DOHH2 (cell line): ENCODE measurements at regions not wholly inside any gene's neighbourhood (a gene's known extent, or its start where the extent isn't known, plus 50 kb on each side); places are given as distances from the start of the nearest gene placed in this dataset.

Source experiments
- H3F3A ChIP-seq: fragments of 200-600 bp; sonication (generic), shearing (Covaris generic); 2 replicates; pipeline ENCODE4 v1.6.0; 2016; ENCODE audit warnings: antibody characterized with exemption, mild to moderate bottlenecking; ENCODE audit not compliant: control insufficient read depth, insufficient read depth
- H3K27ac ChIP-seq: fragments of 200-600 bp; sonication (generic); 2 replicates; pipeline ENCODE4 v1.5.1; 2014; ENCODE audit warnings: low read depth, mild to moderate bottlenecking, low read length, moderate library complexity
- H3K27me3 ChIP-seq: fragments of 200-600 bp; sonication (generic); 2 replicates; pipeline ENCODE4 v1.6.1; 2014; ENCODE audit warnings: mild to moderate bottlenecking, low read length, mixed read lengths; ENCODE audit not compliant: control insufficient read depth
- H3K36me3 ChIP-seq: fragments of 200-600 bp; sonication (generic); 2 replicates; pipeline ENCODE4 v1.6.1; 2014; ENCODE audit warnings: mild to moderate bottlenecking, low read length, moderate library complexity, mixed read lengths; ENCODE audit not compliant: control insufficient read depth
- H3K4me1 ChIP-seq: fragments of 200-600 bp; sonication (generic); 2 replicates; pipeline ENCODE4 v1.6.1; 2014; ENCODE audit warnings: mild to moderate bottlenecking, low read length, mixed read lengths; ENCODE audit not compliant: control insufficient read depth
- H3K4me2 ChIP-seq: fragments of 200-600 bp; sonication (generic); 2 replicates; pipeline ENCODE4 v1.6.0; 2014; ENCODE audit warnings: mild to moderate bottlenecking, low read length, moderate library complexity
- H3K4me3 ChIP-seq: fragments of 200-600 bp; sonication (generic); 2 replicates; pipeline ENCODE4 v1.5.1; 2014; ENCODE audit warnings: mild to moderate bottlenecking, low read length, mixed read lengths
- H3K79me2 ChIP-seq: fragments of 200-600 bp; sonication (generic); 2 replicates; pipeline ENCODE4 v1.6.1; 2014; ENCODE audit warnings: mild to moderate bottlenecking, low read length, mixed read lengths; ENCODE audit not compliant: control insufficient read depth
- H3K9me2 ChIP-seq: fragments of 200-600 bp; sonication (generic); replicated peaks from 2 replicates; pipeline ENCODE4 v1.6.1; 2014; ENCODE audit warnings: mild to moderate bottlenecking, low read length, mixed read lengths; ENCODE audit not compliant: control insufficient read depth
- H3K9me3 ChIP-seq: fragments of 200-600 bp; sonication (generic); 2 replicates; pipeline ENCODE4 v1.6.1; 2014; ENCODE audit warnings: antibody characterized with exemption, low read length, mixed read lengths; ENCODE audit not compliant: control insufficient read depth, insufficient read depth
- H4K20me1 ChIP-seq: fragments of 200-600 bp; sonication (generic); 2 replicates; pipeline ENCODE4 v1.6.0; 2014; ENCODE audit warnings: low read depth, mild to moderate bottlenecking, antibody characterized with exemption, low read length, moderate library complexity; ENCODE audit not compliant: control insufficient read depth, insufficient read depth
- EZH2phosphoT487 ChIP-seq: fragments of 200-600 bp; sonication (generic); IDR thresholded peaks from 2 replicates; pipeline ENCODE4 v1.6.1; 2017; ENCODE audit warnings: borderline replicate concordance, mild to moderate bottlenecking, antibody characterized with exemption, low read length, moderate library complexity, mixed read lengths
- TF ChIP-seq, protein P1 (sequence below): fragments of 200-600 bp; sonication (generic); IDR thresholded peaks from one replicate; pipeline ENCODE4 v1.5.1; 2014; ENCODE audit warnings: antibody characterized with exemption, mild to moderate bottlenecking, low read depth, low read length; ENCODE audit not compliant: poor library complexity, severe bottlenecking

DNA sequence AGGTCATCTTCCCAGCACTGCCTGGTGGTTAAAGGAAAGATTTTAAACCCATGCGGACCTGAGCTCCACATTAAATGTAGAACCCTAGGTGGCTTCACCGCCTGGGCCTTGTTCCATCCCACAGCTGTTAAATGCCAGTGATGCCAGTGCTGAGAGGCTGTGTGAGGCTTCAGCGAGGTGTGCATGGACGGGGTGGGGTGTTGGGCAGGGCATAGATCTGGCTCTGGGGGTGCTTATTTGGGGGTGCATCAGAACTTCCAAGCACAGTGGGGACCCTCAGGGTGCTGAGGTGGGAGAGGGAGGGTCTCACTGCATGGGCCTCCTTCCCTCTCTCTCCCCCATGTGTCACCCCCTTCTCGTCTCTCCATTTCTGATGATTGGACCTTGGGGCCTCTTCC, 90.1 kb upstream of the B3GAT1 start:
- Histone ChIP-seq H3K27ac (no peak overlapping the region), H3K79me2 (no peaks in the 10 kb centered on the region), H3K27me3 (no peaks in the 10 kb centered on the region), H3K36me3 (no peaks in the 10 kb centered on the region), H3K4me3 (no peak overlapping the region), H3F3A (no peaks in the 10 kb centered on the region), H3K4me2 (no peak overlapping the region), H3K9me3 (no peaks in the 10 kb centered on the region), H4K20me1 (no peaks in the 10 kb centered on the region), H3K9me2 (no peaks in the 10 kb centered on the region), H3K4me1 (no peaks in the 10 kb centered on the region)
- TF ChIP-seq, protein P1, sequence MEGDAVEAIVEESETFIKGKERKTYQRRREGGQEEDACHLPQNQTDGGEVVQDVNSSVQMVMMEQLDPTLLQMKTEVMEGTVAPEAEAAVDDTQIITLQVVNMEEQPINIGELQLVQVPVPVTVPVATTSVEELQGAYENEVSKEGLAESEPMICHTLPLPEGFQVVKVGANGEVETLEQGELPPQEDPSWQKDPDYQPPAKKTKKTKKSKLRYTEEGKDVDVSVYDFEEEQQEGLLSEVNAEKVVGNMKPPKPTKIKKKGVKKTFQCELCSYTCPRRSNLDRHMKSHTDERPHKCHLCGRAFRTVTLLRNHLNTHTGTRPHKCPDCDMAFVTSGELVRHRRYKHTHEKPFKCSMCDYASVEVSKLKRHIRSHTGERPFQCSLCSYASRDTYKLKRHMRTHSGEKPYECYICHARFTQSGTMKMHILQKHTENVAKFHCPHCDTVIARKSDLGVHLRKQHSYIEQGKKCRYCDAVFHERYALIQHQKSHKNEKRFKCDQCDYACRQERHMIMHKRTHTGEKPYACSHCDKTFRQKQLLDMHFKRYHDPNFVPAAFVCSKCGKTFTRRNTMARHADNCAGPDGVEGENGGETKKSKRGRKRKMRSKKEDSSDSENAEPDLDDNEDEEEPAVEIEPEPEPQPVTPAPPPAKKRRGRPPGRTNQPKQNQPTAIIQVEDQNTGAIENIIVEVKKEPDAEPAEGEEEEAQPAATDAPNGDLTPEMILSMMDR: no peak
- TF ChIP-seq EZH2phosphoT487: no peak

DNA sequence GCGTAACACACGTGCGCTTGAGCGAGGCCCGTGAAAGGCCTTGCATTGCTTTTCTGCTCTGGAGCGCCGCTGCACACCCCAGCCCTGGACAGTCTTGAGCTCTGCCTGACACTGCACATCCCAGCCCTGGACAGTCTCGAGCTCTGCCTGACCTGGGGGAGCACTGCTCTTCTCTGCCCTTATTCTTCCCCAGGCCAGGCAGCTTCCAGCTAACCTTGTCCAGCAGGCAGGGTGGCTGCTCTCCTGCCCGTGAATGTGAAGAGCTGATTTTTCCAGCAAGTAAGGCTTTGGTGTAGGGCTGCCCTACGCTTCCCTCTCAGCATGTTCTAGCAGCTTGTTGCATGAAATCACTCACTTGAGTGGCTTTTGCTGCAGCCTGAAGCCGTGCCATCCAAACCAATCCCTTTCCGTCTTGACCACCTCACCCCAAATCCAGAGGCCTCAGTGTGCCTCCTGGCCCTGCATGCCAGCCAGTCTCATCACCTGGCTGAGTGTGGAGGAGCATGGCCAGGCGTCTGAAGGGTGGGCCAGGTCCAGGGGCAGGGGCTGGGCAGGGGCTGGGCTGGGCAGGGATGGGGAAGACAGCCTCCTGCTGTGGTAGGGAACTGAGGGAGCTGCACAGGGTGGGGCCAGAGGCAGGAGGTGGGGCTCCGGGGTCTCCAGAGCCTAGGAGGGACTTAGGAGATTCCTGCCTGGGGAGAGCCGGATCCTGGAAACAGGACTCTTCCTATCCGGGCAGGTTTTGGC, 89.5 kb upstream of the B3GAT1 start:
- H3K4me1 ChIP-seq: no peaks in the 10 kb centered on the region
- H3K36me3 ChIP-seq: no peaks in the 10 kb centered on the region
- H3K27me3 ChIP-seq: no peaks in the 10 kb centered on the region
- no peaks in the 10 kb centered on the region for H3K9me2 ChIP-seq
- no peaks in the 10 kb centered on the region for H4K20me1 ChIP-seq
- TF ChIP-seq, protein P1: no peak
- TF ChIP-seq EZH2phosphoT487: no peak
- no peaks in the 10 kb centered on the region for H3F3A ChIP-seq
- H3K9me3 ChIP-seq: no peaks in the 10 kb centered on the region
- no peak overlapping the region for H3K4me3 ChIP-seq
- H3K4me2 ChIP-seq: no peak overlapping the region
- no peaks in the 10 kb centered on the region for H3K79me2 ChIP-seq
- H3K27ac ChIP-seq: no peak overlapping the region

DNA sequence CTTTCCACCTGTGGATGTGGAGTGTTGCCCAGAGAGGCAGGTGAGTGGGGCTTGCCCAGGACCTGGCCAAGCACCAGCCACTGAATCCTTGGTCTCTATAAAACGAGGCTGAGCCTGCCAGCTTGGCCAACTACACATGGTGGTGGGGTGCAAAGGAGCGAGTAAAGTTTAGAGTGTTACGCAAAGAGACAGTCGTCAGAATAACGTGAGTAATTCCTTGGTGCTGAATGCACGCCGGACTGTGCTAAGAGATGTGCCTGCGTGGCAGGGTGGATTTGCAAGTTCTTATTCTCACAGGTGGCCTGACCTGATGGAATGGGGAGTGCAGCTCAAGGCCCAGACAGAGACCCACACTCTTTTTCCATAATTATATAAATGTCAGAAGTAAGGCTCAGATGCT, 88.6 kb upstream of the B3GAT1 start:
- no peaks in the 10 kb centered on the region for H3K36me3 ChIP-seq
- no peaks in the 10 kb centered on the region for H4K20me1 ChIP-seq
- H3K4me3 ChIP-seq: no peak overlapping the region
- H3K4me2 ChIP-seq: no peak overlapping the region
- H3K9me2 ChIP-seq: no peaks in the 10 kb centered on the region
- no peaks in the 10 kb centered on the region for H3K9me3 ChIP-seq
- H3K27ac ChIP-seq: no peak overlapping the region
- no peaks in the 10 kb centered on the region for H3K4me1 ChIP-seq
- no peaks in the 10 kb centered on the region for H3K27me3 ChIP-seq
- no peaks in the 10 kb centered on the region for H3K79me2 ChIP-seq
- TF ChIP-seq, protein P1: no peak
- TF ChIP-seq EZH2phosphoT487: no peak
- no peaks in the 10 kb centered on the region for H3F3A ChIP-seq
